Activated CD8-positive, alpha-beta T cell treated with anti-CD3 and anti-CD28 coated beads for 36 hours (primary cell): ENCODE measurements at regions not wholly inside any gene's neighbourhood (a gene's known extent, or its start where the extent isn't known, plus 50 kb on each side); places are given as distances from the start of the nearest gene placed in this dataset.

Source experiments
- ATAC-seq: fragments of 200-7000 bp; cut with Tn5 transposase; one replicate; pipeline ENCODE4 v1.10.0; 2021; ENCODE audit warnings: mild to moderate bottlenecking, moderate library complexity
- CTCF ChIA-PET: fragments of 350-600 bp; sonication (Branson Sonifier 250); formaldehyde crosslinking; loops from one replicate; lab custom pipeline; 2021; ENCODE audit warnings: antibody characterized with exemption; lab: Charles Lee
- POLR2A ChIA-PET: fragments of 350-600 bp; sonication (Branson Sonifier 250); formaldehyde crosslinking; loops from one replicate; lab custom pipeline; 2021; ENCODE audit warnings: antibody characterized with exemption; lab: Charles Lee
- DNase-seq: peaks from one replicate; pipeline ENCODE4 v3.0.0-alpha.2; 2020
- H3K27ac Mint-ChIP-seq: one replicate; pipeline ENCODE4 v1.8.0; 2021; ENCODE audit warnings: mild to moderate bottlenecking, mixed read lengths
- H3K27me3 Mint-ChIP-seq: one replicate; pipeline ENCODE4 v1.8.0; 2021; ENCODE audit warnings: mixed read lengths
- H3K36me3 Mint-ChIP-seq: one replicate; pipeline ENCODE4 v1.8.0; 2021; ENCODE audit warnings: low read depth, mixed read lengths
- H3K4me1 Mint-ChIP-seq: one replicate; pipeline ENCODE4 v1.8.0; 2021; ENCODE audit warnings: low read depth, mixed read lengths
- H3K4me3 Mint-ChIP-seq: one replicate; pipeline ENCODE4 v1.8.0; 2021; ENCODE audit warnings: mild to moderate bottlenecking, moderate library complexity, mixed read lengths
- H3K9me3 Mint-ChIP-seq: one replicate; pipeline ENCODE4 v1.8.0; 2021; ENCODE audit warnings: mixed read lengths
- CTCF ChIP-seq: fragments of 200-600 bp; IDR thresholded peaks from one replicate; pipeline ENCODE4 v1.8.0; 2022; ENCODE audit warnings: antibody characterized with exemption, mild to moderate bottlenecking
- intact Hi-C: fragments of 100-400 bp; cut with micrococcal nuclease; formaldehyde crosslinking; loops from one replicate; pipeline ENCODE4 v1.10.0; 2022

- DNase-seq: no peak
- no peaks in the 10 kb centered on the region for H3K36me3 Mint-ChIP-seq
- no peak for ATAC-seq
- no peak for TF ChIP-seq CTCF
- no peak overlapping the region for H3K4me3 Mint-ChIP-seq
- H3K4me1 Mint-ChIP-seq: no peaks in the 10 kb centered on the region
- POLR2A ChIA-PET: no interaction called here
- CTCF ChIA-PET: no interaction called here
- no peak overlapping the region for H3K27ac Mint-ChIP-seq
- H3K9me3 Mint-ChIP-seq: peaks cover 1% of the 10 kb centered on the region
- no peaks in the 10 kb centered on the region for H3K27me3 Mint-ChIP-seq
- intact Hi-C loops: no loop called here
These were observed 443.9 kb downstream of the TLE1 start for GRCh38 chr9:81245254-81245956.

GRCh38 chr9:81244631-81245030, 444.7 kb downstream of the TLE1 start:
- no peak overlapping the region for H3K4me3 Mint-ChIP-seq
- no peaks in the 10 kb centered on the region for H3K4me1 Mint-ChIP-seq
- CTCF ChIA-PET: no interaction called here
- H3K27me3 Mint-ChIP-seq: no peaks in the 10 kb centered on the region
- peaks cover 1% of the 10 kb centered on the region for H3K9me3 Mint-ChIP-seq
- POLR2A ChIA-PET: no interaction called here
- intact Hi-C loops: no loop called here
- no peak for DNase-seq
- no peak overlapping the region for H3K27ac Mint-ChIP-seq
- TF ChIP-seq CTCF: no peak
- no peak for ATAC-seq
- H3K36me3 Mint-ChIP-seq: no peaks in the 10 kb centered on the region

GRCh38 chr9:81242866-81243265, 446.5 kb downstream of the TLE1 start:
- no peaks in the 10 kb centered on the region for H3K9me3 Mint-ChIP-seq
- intact Hi-C loops: no loop called here
- H3K27ac Mint-ChIP-seq: no peak overlapping the region
- no peaks in the 10 kb centered on the region for H3K27me3 Mint-ChIP-seq
- ChIA-PET POLR2A (no interaction called here), CTCF (no interaction called here)
- DNase-seq (no peak), ATAC-seq (no peak)
- no peak overlapping the region for H3K4me3 Mint-ChIP-seq
- TF ChIP-seq CTCF: no peak
- no peaks in the 10 kb centered on the region for H3K4me1 Mint-ChIP-seq
- H3K36me3 Mint-ChIP-seq: no peaks in the 10 kb centered on the region

GRCh38 chr9:81239388-81239787, 450.0 kb downstream of the TLE1 start:
- POLR2A ChIA-PET: no interaction called here
- DNase-seq: no peak
- Mint-ChIP-seq H3K36me3 (no peaks in the 10 kb centered on the region), H3K9me3 (no peaks in the 10 kb centered on the region), H3K27me3 (no peaks in the 10 kb centered on the region), H3K27ac (no peak overlapping the region), H3K4me1 (no peaks in the 10 kb centered on the region), H3K4me3 (no peak overlapping the region)
- CTCF ChIA-PET: no interaction called here
- intact Hi-C loops: no loop called here
- ATAC-seq: no peak
- TF ChIP-seq CTCF: no peak

- no peak for TF ChIP-seq CTCF
- DNase-seq: no peak
- Mint-ChIP-seq H3K4me1 (no peaks in the 10 kb centered on the region), H3K27me3 (no peaks in the 10 kb centered on the region), H3K27ac (no peak overlapping the region), H3K4me3 (no peak overlapping the region), H3K36me3 (no peaks in the 10 kb centered on the region), H3K9me3 (no peaks in the 10 kb centered on the region)
- CTCF ChIA-PET: no interaction called here
- no peak for ATAC-seq
- intact Hi-C loops: no loop called here
- POLR2A ChIA-PET: no interaction called here
These were observed 451.6 kb downstream of the TLE1 start for GRCh38 chr9:81237565-81238231.
